ENCODE measurements at regions not wholly inside any gene's neighbourhood (a gene's known extent, or its start where the extent isn't known, plus 50 kb on each side); places are given as distances from the start of the nearest gene placed in this dataset.

DNA sequence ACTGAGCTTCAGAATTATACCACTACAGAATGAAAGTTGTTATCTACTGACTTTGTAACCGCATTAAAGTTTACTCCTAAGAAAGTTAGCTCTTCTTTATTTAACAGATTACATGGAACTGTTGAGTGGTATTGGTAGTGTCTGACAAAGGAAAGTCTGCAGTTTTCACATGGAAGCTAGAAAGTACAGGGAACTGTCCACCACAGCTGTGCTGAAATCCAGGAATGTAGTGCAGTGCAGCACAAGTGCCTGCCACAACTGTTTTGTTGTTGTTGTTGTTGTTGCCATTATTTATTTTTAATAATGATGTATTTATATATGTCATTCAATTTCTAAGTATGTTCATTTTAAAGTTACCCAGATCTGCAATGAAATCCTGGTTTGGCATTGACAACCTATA lies 464.9 kb downstream of the TBC1D32 start:
- no peak overlapping the region for H3K4me3 ChIP-seq (ENCODE audit: control insufficient read depth, low read depth, low read length)
- no peak for DNase-seq (ENCODE audit: low read depth)
- TF ChIP-seq, protein P1, sequence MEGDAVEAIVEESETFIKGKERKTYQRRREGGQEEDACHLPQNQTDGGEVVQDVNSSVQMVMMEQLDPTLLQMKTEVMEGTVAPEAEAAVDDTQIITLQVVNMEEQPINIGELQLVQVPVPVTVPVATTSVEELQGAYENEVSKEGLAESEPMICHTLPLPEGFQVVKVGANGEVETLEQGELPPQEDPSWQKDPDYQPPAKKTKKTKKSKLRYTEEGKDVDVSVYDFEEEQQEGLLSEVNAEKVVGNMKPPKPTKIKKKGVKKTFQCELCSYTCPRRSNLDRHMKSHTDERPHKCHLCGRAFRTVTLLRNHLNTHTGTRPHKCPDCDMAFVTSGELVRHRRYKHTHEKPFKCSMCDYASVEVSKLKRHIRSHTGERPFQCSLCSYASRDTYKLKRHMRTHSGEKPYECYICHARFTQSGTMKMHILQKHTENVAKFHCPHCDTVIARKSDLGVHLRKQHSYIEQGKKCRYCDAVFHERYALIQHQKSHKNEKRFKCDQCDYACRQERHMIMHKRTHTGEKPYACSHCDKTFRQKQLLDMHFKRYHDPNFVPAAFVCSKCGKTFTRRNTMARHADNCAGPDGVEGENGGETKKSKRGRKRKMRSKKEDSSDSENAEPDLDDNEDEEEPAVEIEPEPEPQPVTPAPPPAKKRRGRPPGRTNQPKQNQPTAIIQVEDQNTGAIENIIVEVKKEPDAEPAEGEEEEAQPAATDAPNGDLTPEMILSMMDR (IDR thresholded peaks at IDR 0.05; ENCODE audit: control insufficient read depth, insufficient read depth, low read depth, low read length, missing control alignments), result no peak

DNA sequence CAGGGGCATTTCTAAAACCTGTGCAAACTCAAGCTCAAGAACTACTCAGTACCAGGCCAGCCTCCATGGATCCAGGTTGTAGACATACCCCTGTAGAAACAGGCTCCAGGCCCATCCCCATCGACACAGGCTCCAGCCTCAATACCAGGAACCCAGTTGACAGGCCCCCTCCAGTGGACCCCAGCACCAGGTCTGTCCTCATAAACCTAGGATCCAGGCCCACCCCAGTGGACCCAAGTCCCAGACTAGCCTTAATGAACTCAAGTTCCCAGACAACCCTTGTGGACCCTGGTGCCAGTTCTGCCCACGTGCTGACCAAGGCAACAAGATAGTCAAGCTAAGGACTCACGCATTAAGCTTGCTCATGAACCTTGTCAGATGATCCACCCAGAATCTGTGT lies 476.9 kb downstream of the TBC1D32 start:
- TF ChIP-seq, protein P1 (IDR thresholded peaks at IDR 0.05; ENCODE audit: control insufficient read depth, insufficient read depth, low read depth, low read length, missing control alignments), result no peak
- H3K4me3 ChIP-seq (ENCODE audit: control insufficient read depth, low read depth, low read length), result no peak overlapping the region
- no peak for DNase-seq (ENCODE audit: low read depth)

DNA sequence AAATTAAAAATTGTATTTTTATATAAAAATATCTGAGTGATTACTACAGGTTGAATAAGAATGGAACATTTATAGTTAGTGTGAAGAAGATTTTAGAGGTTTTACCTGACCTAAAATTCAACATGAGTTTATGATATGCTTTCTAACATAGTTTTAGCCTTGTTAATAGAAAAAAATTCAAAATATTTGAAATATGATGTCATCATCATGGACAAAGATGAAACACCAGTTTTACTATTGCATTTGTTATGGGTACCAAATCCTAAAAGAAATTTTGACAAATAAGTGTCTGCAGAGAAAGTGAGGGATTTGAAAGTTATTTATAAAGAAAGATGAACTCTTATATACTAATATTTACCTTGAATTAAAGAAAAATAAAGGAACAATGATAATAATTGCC lies 479.7 kb downstream of the TBC1D32 start:
- H3K4me3 ChIP-seq (ENCODE audit: control insufficient read depth, low read depth, low read length), result no peak overlapping the region
- no peak for DNase-seq (ENCODE audit: low read depth)
- TF ChIP-seq, protein P1 (IDR thresholded peaks at IDR 0.05; ENCODE audit: control insufficient read depth, insufficient read depth, low read depth, low read length, missing control alignments), result no peak

DNA sequence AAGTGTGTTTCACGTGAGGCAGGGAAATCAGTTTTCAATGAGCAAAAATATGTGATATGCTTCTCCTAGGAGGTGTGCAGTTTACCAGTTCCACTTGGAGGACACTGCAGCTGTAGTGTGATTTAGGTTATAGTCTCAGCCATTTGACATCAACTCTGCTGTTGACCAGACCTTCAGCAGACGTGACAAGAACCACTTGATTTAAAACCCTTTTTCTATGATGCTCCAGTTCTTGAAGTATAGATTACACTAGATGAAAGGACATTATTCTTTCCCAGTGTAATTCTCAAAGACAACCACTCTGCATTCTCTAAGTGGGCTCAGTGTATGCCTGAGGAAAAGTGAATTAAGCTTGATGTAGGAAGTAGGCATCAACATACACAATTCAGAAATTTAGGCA lies 480.8 kb downstream of the TBC1D32 start:
- TF ChIP-seq, protein P1 (IDR thresholded peaks at IDR 0.05; ENCODE audit: control insufficient read depth, insufficient read depth, low read depth, low read length, missing control alignments), result no peak
- no peak overlapping the region for H3K4me3 ChIP-seq (ENCODE audit: control insufficient read depth, low read depth, low read length)
- no peak for DNase-seq (ENCODE audit: low read depth)

DNA sequence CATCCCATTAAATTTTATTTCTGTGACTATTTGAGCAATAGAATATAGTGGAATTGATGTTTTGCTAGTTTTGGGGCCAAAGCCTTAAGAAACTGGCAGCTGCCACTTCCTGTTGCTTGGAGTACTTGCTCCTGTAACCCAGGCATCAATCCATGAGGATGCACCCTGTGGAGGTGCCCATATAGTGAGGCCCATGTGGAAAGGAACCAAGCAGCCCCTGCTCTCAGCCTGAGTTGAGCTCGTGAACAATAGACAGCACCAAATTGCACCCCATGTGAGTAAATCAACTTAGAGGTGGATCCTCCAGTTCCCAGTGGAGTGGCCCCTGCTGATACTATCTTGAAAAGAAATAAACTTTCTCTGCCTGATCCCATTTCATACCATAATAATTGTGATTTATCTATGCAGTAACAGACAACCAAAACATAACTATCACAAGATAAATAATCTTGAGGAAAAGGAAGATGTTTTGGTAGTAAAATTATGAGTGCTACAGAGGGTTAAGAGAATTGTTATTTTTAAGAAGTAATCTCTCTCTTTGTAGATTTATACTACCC lies 481.9 kb downstream of the TBC1D32 start:
- DNase-seq (ENCODE audit: low read depth), result no peak
- no peak overlapping the region for H3K4me3 ChIP-seq (ENCODE audit: control insufficient read depth, low read depth, low read length)
- TF ChIP-seq, protein P1 (IDR thresholded peaks at IDR 0.05; ENCODE audit: control insufficient read depth, insufficient read depth, low read depth, low read length, missing control alignments), result no peak

DNA sequence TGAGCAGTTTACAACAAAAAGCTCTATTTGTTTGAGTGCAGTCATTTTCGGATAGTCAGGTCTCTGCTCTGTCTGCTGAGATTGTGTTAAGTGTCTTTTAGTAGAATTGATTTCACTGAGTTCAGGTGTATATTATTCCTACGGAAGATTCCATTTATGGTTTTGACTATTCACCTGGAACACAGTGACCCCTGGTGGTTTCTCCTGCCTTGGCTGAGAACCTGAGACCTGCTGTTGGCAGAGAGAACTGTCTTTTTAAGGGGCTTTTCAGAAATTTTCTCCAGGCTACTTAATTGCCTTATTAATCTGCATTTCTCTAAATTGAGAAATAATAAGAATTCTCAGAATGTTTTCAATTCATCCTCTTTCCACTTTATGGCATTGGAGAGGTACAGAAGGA lies 508.0 kb downstream of the TBC1D32 start:
- TF ChIP-seq, protein P1 (IDR thresholded peaks at IDR 0.05; ENCODE audit: control insufficient read depth, insufficient read depth, low read depth, low read length, missing control alignments), result no peak
- DNase-seq (ENCODE audit: low read depth), result no peak
- no peak overlapping the region for H3K4me3 ChIP-seq (ENCODE audit: control insufficient read depth, low read depth, low read length)

DNA sequence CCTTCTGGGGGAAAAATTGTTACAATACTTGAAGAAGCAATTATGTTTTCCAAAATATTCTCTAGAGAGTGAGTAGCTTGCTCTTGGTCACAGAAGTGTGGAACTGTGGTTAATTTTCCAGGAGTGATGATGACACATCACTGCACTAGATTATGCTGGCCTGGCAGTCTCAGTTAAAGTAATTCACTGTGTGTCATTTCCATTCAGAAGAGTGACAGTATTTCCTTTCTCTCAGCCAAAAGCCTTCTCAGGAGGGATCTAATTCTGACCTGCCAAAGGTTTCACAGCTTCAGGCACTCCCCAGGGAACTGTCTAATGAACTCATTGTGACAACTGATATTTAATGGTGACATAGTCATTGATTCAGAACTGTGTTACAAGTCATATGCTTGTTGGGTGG lies 517.5 kb downstream of the TBC1D32 start:
- DNase-seq (ENCODE audit: low read depth), result no peak
- H3K4me3 ChIP-seq (ENCODE audit: control insufficient read depth, low read depth, low read length), result no peak overlapping the region
- TF ChIP-seq, protein P1 (IDR thresholded peaks at IDR 0.05; ENCODE audit: control insufficient read depth, insufficient read depth, low read depth, low read length, missing control alignments), result no peak
